Endothelial cell (in vitro differentiated cells): ENCODE measurements at regions not wholly inside any gene's neighbourhood (a gene's known extent, or its start where the extent isn't known, plus 50 kb on each side); places are given as distances from the start of the nearest gene placed in this dataset.

Source experiments
- DNase-seq: peaks from one replicate; pipeline ENCODE4 v3.0.0; 2021; ENCODE audit warnings: low spot score
- H3K27ac Mint-ChIP-seq: one replicate; pipeline ENCODE4 v1.8.0; 2021; ENCODE audit warnings: mixed read lengths, inconsistent platforms; ENCODE audit not compliant: unreplicated experiment
- H3K27me3 Mint-ChIP-seq: one replicate; pipeline ENCODE4 v1.8.0; 2021; ENCODE audit warnings: mild to moderate bottlenecking, moderate library complexity, mixed read lengths, inconsistent platforms; ENCODE audit not compliant: unreplicated experiment
- H3K36me3 Mint-ChIP-seq: one replicate; pipeline ENCODE4 v1.8.0; 2021; ENCODE audit warnings: mild to moderate bottlenecking, low read depth, mixed read lengths, inconsistent platforms; ENCODE audit not compliant: unreplicated experiment
- H3K4me1 Mint-ChIP-seq: one replicate; pipeline ENCODE4 v1.8.0; 2021; ENCODE audit warnings: mild to moderate bottlenecking, mixed read lengths, inconsistent platforms; ENCODE audit not compliant: unreplicated experiment
- H3K4me3 Mint-ChIP-seq: one replicate; pipeline ENCODE4 v1.8.0; 2021; ENCODE audit warnings: mild to moderate bottlenecking, mixed read lengths, inconsistent platforms; ENCODE audit not compliant: unreplicated experiment
- H3K9me3 Mint-ChIP-seq: one replicate; pipeline ENCODE4 v1.8.0; 2021; ENCODE audit warnings: mixed read lengths, inconsistent platforms; ENCODE audit not compliant: unreplicated experiment
- TF ChIP-seq, protein P1 (sequence below): fragments of 200-600 bp; sonication (generic); IDR thresholded peaks from one replicate; pipeline ENCODE4 v1.5.0; 2021; ENCODE audit warnings: antibody characterized with exemption; ENCODE audit not compliant: unreplicated experiment

DNA sequence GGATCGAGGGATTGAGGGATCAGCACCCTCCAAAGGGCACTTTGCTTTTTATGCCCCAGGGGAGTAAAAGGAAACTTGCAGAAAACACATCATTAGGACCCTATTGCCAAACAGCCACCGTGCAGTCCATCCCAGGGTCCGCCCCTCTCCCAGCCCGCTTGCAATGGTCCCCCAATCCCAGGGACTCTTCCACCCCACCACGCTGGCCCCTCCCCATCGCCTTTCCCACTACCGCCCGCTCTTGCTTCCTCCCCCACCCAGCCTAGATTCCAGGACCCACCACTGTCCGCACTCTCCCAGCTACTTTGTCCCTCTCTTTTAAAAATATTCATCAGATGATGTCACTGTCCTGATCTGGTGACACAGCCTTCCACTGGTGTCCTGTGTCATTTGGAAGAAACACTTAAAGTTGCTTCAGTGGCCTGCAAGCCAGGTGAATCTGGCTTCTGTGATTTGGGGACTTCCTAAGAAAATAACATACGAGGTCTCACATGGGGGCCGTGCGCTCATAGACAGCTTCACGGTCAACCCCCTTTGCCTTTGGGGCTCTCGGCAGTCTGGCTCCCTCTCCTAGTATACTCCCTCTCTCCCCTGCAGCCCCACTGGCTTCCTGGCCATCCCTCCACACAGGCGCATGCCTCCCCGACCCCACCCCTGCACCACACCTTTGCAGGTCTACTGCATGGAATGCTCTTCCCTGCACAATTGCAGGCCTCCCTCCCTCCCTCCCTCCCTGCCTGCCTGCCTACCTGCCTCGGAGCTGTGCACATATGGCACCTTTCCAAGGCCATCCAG lies 127.9 kb downstream of the RBFOX3 start:
- TF ChIP-seq, protein P1, sequence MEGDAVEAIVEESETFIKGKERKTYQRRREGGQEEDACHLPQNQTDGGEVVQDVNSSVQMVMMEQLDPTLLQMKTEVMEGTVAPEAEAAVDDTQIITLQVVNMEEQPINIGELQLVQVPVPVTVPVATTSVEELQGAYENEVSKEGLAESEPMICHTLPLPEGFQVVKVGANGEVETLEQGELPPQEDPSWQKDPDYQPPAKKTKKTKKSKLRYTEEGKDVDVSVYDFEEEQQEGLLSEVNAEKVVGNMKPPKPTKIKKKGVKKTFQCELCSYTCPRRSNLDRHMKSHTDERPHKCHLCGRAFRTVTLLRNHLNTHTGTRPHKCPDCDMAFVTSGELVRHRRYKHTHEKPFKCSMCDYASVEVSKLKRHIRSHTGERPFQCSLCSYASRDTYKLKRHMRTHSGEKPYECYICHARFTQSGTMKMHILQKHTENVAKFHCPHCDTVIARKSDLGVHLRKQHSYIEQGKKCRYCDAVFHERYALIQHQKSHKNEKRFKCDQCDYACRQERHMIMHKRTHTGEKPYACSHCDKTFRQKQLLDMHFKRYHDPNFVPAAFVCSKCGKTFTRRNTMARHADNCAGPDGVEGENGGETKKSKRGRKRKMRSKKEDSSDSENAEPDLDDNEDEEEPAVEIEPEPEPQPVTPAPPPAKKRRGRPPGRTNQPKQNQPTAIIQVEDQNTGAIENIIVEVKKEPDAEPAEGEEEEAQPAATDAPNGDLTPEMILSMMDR, result no peak
- Mint-ChIP-seq H3K27me3 (peaks cover 4% of the 10 kb centered on the region), H3K4me3 (no peak overlapping the region), H3K9me3 (no peaks in the 10 kb centered on the region), H3K36me3 (peaks cover 7% of the 10 kb centered on the region), H3K4me1 (peaks cover 4% of the 10 kb centered on the region), H3K27ac (no peak overlapping the region)
- DNase-seq, result no peak

DNA sequence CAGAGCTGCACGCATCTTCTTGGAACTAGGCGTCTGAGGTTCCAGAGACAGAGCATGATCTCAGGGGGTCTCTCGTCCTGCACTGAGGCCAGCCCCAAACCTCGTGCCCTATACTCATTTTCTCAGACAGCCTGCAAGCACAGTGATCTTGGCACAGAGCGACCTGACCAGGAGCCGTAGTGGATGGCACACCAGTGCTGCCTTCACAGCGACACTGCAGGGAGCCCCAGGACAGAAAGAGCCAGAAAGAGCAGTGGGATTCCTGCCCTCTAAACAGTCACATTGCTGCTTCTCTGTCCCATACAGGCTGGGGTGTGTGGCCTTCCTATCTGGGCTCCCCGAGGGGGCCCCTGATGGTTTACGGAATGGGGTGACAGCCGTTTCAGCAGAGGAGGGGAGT lies 131.0 kb downstream of the RBFOX3 start:
- Mint-ChIP-seq H3K27me3 (peaks cover 4% of the 10 kb centered on the region), H3K4me1 (peaks cover 4% of the 10 kb centered on the region), H3K36me3 (peaks cover 7% of the 10 kb centered on the region), H3K4me3 (no peak overlapping the region), H3K27ac (no peak overlapping the region), H3K9me3 (no peaks in the 10 kb centered on the region)
- TF ChIP-seq, protein P1, result no peak
- DNase-seq, result no peak

DNA sequence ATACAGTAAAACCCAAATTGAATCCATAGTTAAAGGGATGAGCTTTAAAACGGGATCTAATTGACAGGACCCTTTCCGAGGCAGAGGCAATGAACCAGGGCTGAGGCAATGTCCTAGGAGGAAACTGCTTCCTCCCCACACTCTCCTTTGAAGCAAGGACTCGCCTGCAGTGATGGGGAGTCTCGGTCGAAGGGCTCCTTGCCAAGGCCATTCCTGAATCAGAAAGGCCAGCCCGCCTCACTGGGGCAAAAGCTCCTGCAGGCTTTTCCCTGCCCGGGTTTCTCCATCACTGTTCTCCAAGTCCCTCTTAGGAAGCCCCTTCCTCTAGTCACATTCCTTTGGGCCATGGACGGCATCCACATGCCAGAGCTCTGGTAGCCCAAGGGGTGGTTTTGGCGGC lies 132.0 kb downstream of the RBFOX3 start:
- DNase-seq, result no peak
- H3K27me3 Mint-ChIP-seq, result peaks cover 5% of the 10 kb centered on the region
- no peak overlapping the region for H3K27ac Mint-ChIP-seq
- TF ChIP-seq, protein P1, result no peak
- no peaks in the 10 kb centered on the region for H3K9me3 Mint-ChIP-seq
- peaks cover 4% of the 10 kb centered on the region for H3K4me1 Mint-ChIP-seq
- H3K36me3 Mint-ChIP-seq, result peaks cover 3% of the 10 kb centered on the region
- no peak overlapping the region for H3K4me3 Mint-ChIP-seq

DNA sequence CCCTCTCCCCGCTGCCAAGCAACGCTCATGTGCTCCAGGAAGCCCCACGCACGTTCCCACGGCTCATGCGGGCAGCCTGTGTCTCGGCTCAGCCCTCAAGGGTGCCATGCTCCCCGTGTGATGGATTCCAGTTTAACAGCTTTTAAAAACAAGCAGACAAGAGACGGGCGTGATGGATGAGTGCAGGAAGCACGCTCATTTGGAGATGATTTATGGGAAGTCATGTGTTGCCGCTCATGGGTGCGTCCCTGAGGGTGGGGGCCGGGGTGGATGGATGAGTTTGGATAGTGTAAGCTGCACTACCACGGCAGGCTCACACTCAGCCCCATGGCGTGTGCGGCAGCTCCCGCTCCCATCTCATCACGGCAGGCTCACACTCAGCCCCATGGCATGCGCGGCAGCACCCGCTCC lies 132.8 kb downstream of the RBFOX3 start:
- no peak overlapping the region for H3K4me3 Mint-ChIP-seq
- H3K36me3 Mint-ChIP-seq, result no peaks in the 10 kb centered on the region
- H3K27ac Mint-ChIP-seq, result no peak overlapping the region
- H3K4me1 Mint-ChIP-seq, result peaks cover 4% of the 10 kb centered on the region
- no peaks in the 10 kb centered on the region for H3K9me3 Mint-ChIP-seq
- TF ChIP-seq, protein P1, result no peak
- DNase-seq, result no peak
- H3K27me3 Mint-ChIP-seq, result peaks cover 5% of the 10 kb centered on the region

DNA sequence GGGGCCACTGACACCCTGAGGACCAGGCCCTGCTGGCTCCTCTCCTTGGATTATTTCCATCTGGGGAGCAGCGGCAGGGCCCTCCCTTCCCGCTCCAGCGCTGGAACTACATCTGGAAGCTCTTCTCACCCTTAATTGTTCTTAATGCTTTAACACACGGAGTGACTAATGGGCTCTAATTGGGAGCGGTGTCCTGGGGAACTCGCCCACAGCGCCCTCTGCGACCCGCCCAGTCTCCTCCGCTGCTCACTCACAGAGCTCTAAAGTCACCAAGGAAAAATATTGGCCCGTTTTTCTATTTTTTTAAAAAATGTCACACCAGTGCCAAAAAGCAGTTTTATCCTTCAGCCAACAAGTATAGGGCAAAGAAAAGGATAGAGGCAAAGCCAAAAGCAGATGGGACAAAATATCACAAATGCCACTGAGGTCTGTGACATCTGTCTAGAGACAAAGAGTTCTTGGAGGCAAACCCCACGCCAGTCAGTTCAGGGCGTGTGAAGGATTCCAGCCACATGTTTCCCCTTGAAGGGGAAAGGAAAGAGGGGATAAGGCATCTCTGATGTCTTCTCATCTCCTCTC lies 134.7 kb downstream of the RBFOX3 start:
- Mint-ChIP-seq H3K27ac (no peak overlapping the region), H3K27me3 (peaks cover 5% of the 10 kb centered on the region), H3K36me3 (no peaks in the 10 kb centered on the region), H3K4me1 (no peaks in the 10 kb centered on the region), H3K9me3 (no peaks in the 10 kb centered on the region), H3K4me3 (no peak overlapping the region)
- no peak for DNase-seq
- TF ChIP-seq, protein P1, result no peak
